Endothelial cell of umbilical vein (primary cell): ENCODE measurements at regions not wholly inside any gene's neighbourhood (a gene's known extent, or its start where the extent isn't known, plus 50 kb on each side); places are given as distances from the start of the nearest gene placed in this dataset.

Source experiments
- BruUV-seq: library from RNA; stranded (reverse); fragments of 400-500 nt; replicated peaks from 2 replicates; lab custom pipeline; 2021; lab: Mats Ljungman, UMichigan
- CTCF ChIA-PET: fragments of 300-600, 350-600 bp; sonication (Branson Sonifier 250); formaldehyde crosslinking; loops from one replicate; lab custom pipeline; 2021; ENCODE audit warnings: antibody characterized with exemption, inconsistent platforms; lab: Charles Lee
- POLR2A ChIA-PET: fragments of 300-600, 350-600 bp; sonication (Branson Sonifier 250); formaldehyde crosslinking; loops from one replicate; lab custom pipeline; 2021; ENCODE audit warnings: antibody characterized with exemption, inconsistent platforms; lab: Charles Lee
- DNase-seq: peaks from one replicate; pipeline ENCODE4 v3.0.0-alpha.2; 2011; ENCODE audit warnings: low read depth, low spot score
- FAIRE-seq: peaks from 2 replicates; lab custom pipeline; 2011; peaks lifted over from hg19 to GRCh38; lab: Jason Lieb, UNC
- H2AFZ ChIP-seq: 2 replicates; pipeline ENCODE4 v1.6.0; 2012; ENCODE audit warnings: low read depth, low read length, control low read depth, inconsistent platforms
- H3K27ac ChIP-seq: 2 replicates; pipeline ENCODE4 v1.5.1; 2011; ENCODE audit warnings: low read depth, mild to moderate bottlenecking, control low read depth, low read length, moderate library complexity; ENCODE audit not compliant: insufficient read depth
- H3K27me3 ChIP-seq, 2 experiments: 2 replicates each; pipeline versions ENCODE4 v1.6.0 to v1.6.1; 2011; ENCODE audit warnings: low read length in 2 of 2, mixed read lengths in 1 of 2; ENCODE audit not compliant: control insufficient read depth in 2 of 2, insufficient read depth in 2 of 2
- H3K36me3 ChIP-seq, 2 experiments: 2 replicates in 1 of 2; 3 replicates in 1 of 2; pipeline ENCODE4 v1.5.1; 2011; ENCODE audit warnings: low read length in 2 of 2, mild to moderate bottlenecking in 1 of 2, moderate library complexity in 1 of 2; ENCODE audit not compliant: control insufficient read depth in 2 of 2, insufficient read depth in 2 of 2; ENCODE audit errors: extremely low read depth in 1 of 2
- H3K4me1 ChIP-seq: 3 replicates; pipeline ENCODE4 v1.5.1; 2011; ENCODE audit warnings: mild to moderate bottlenecking, low read length; ENCODE audit not compliant: control insufficient read depth, insufficient read depth; ENCODE audit errors: extremely low read depth
- H3K4me2 ChIP-seq: 2 replicates; pipeline ENCODE4 v1.6.1; 2011; ENCODE audit warnings: low read length, control low read depth, mixed read lengths; ENCODE audit not compliant: insufficient read depth
- H3K4me3 ChIP-seq, 3 experiments: fragments of 200-600 bp in 1 of 3; sonication (generic), shearing (Covaris generic) in 1 of 3; replicated peaks in 1 of 3; 2 replicates each; pipeline ENCODE4 v1.5.1; 2011 to 2016; ENCODE audit warnings: control low read depth in 3 of 3, low read length in 3 of 3, mild to moderate bottlenecking in 2 of 3, inconsistent platforms in 1 of 3, low read depth in 1 of 3, moderate library complexity in 1 of 3; ENCODE audit not compliant: insufficient read depth in 1 of 3
- H3K79me2 ChIP-seq: 2 replicates; pipeline ENCODE4 v1.6.0; 2012; ENCODE audit warnings: low read length, inconsistent platforms; ENCODE audit not compliant: control insufficient read depth, insufficient read depth
- H3K9ac ChIP-seq: replicated peaks from 2 replicates; pipeline ENCODE3; 2011; ENCODE audit warnings: low read length, control low read depth; ENCODE audit not compliant: insufficient read depth; ENCODE audit errors: extremely low read depth
- H3K9me1 ChIP-seq: replicated peaks from 3 replicates; pipeline ENCODE4 v1.6.0; 2011; ENCODE audit warnings: mild to moderate bottlenecking, low read length; ENCODE audit not compliant: control insufficient read depth, insufficient read depth; ENCODE audit errors: extremely low read depth
- H3K9me3 ChIP-seq: replicated peaks from 2 replicates; pipeline ENCODE4 v1.5.1; 2012; ENCODE audit warnings: low read length, inconsistent platforms; ENCODE audit not compliant: control insufficient read depth, insufficient read depth
- H4K20me1 ChIP-seq: replicated peaks from 2 replicates; pipeline ENCODE3; 2011; ENCODE audit warnings: mild to moderate bottlenecking, low read length; ENCODE audit not compliant: control insufficient read depth, insufficient read depth; ENCODE audit errors: extremely low read depth
- CTCF ChIP-seq, 2 donors: IDR thresholded peaks; 1 replicate in 1 of 2; 2 replicates in 1 of 2; pipeline ENCODE4 v1.5.1; 2011; ENCODE audit warnings: low read length in 2 of 2, mild to moderate bottlenecking in 2 of 2, moderate library complexity in 2 of 2, control low read depth in 1 of 2, inconsistent platforms in 1 of 2, low read depth in 1 of 2; ENCODE audit not compliant: insufficient read depth in 1 of 2; ENCODE audit errors: extremely low read depth in 1 of 2
- EZH2 ChIP-seq: IDR thresholded peaks from 2 replicates; pipeline ENCODE4 v1.6.1; 2012; ENCODE audit warnings: borderline replicate concordance, low read depth, mild to moderate bottlenecking, moderate library complexity, low read length, inconsistent platforms; ENCODE audit not compliant: severe bottlenecking
- FOS ChIP-seq: IDR thresholded peaks from 2 replicates; pipeline ENCODE4 v1.6.1; 2011; ENCODE audit warnings: mild to moderate bottlenecking, low read length, moderate library complexity, borderline replicate concordance; ENCODE audit not compliant: insufficient read depth
- GATA2 ChIP-seq: IDR thresholded peaks from 2 replicates; pipeline ENCODE4 v1.7.0; 2011; ENCODE audit warnings: low read depth, mild to moderate bottlenecking, moderate library complexity, mixed read lengths, low read length; ENCODE audit not compliant: insufficient read length, insufficient read depth
- JUN ChIP-seq: IDR thresholded peaks from 2 replicates; pipeline ENCODE4 v1.6.1; 2011; ENCODE audit warnings: borderline replicate concordance, low read depth; ENCODE audit not compliant: insufficient read length, insufficient read depth
- MAX ChIP-seq: IDR thresholded peaks from 2 replicates; pipeline ENCODE4 v1.6.1; 2011; ENCODE audit not compliant: insufficient read depth, insufficient read length
- MYC ChIP-seq: IDR thresholded peaks from one replicate; pipeline ENCODE4 v1.6.1; 2011; ENCODE audit warnings: mild to moderate bottlenecking, low read depth, low read length
- POLR2A ChIP-seq: IDR thresholded peaks from 2 replicates; pipeline ENCODE4 v1.6.1; 2012; ENCODE audit warnings: low read depth, mild to moderate bottlenecking, control low read depth, low read length
- POLR2AphosphoS5 ChIP-seq: IDR thresholded peaks from 2 replicates; pipeline ENCODE4 v1.6.1; 2012; ENCODE audit warnings: low read depth, mild to moderate bottlenecking, control low read depth, low read length, moderate library complexity; ENCODE audit not compliant: insufficient read depth
- dilution Hi-C: fragments of 300-500 bp; cut with MboI; formaldehyde crosslinking; loops from one replicate; pipeline ENCODE4 v1.15.0; 2019; ENCODE audit warnings: low sequenced_read_pairs; ENCODE audit not compliant: extremely low pct_ligation_motif_present
- intact Hi-C: fragments of 100-400 bp; cut with micrococcal nuclease; formaldehyde crosslinking; loops from one replicate; pipeline ENCODE4 v1.10.0; 2022

- no TSS peak for BruUV-seq
- Histone ChIP-seq H3K9me3 (no peaks in the 10 kb centered on the region), H3K4me1 (peaks cover 9% of the 10 kb centered on the region), H3K4me3 (no peak overlapping the region), H3K9ac (no peak overlapping the region), H3K36me3 (no peaks in the 10 kb centered on the region), H2AFZ (no peak overlapping the region), H3K27me3 (no peaks in the 10 kb centered on the region), H4K20me1 (no peaks in the 10 kb centered on the region), H3K79me2 (no peaks in the 10 kb centered on the region), H3K27ac (no peak overlapping the region), H3K4me2 (no peak overlapping the region), H3K9me1 (no peaks in the 10 kb centered on the region)
- ChIA-PET CTCF (interaction anchor here (1.0 kb wide), 1 partner anchor 102 kb away, joined by 3 read pairs; no protein-coding TSS in a partner anchor), POLR2A (interaction anchor here (0.7 kb wide), 1 partner anchor 16 kb away, joined by 3 read pairs; no protein-coding TSS in a partner anchor)
- no peak for DNase-seq
- no peak for FAIRE-seq
- dilution Hi-C loops: no loop called here
- TF ChIP-seq MAX (no peak), JUN (no peak), MYC (no peak), EZH2 (no peak), CTCF (IDR thresholded peaks at IDR 0.05; ENCODE audit: extremely low read depth in 1 of 2, insufficient read depth in 1 of 2, low read depth in 1 of 2, low read length in 2 of 2) (no peak), GATA2 (no peak), POLR2AphosphoS5 (no peak), POLR2A (no peak), FOS (no peak)
- intact Hi-C loops: loop anchor here (10.0 kb wide), 1 partner anchor 516 kb away; the partner anchor contains the start of gene GJA1
Measured at GRCh38 chr6:121951123-121951522, 448.3 kb upstream of the HSF2 start.
